HEK293 (cell line): ENCODE measurements at regions not wholly inside any gene's neighbourhood (a gene's known extent, or its start where the extent isn't known, plus 50 kb on each side); places are given as distances from the start of the nearest gene placed in this dataset.
A peak's percentile ranks its signal among the peaks of the same experiment; 100 is the strongest.

Experiments
- CTCF ChIA-PET: fragments of 350-600 bp; formaldehyde crosslinking; extraction: SDS; loops from one replicate; lab custom pipeline; 2021; ENCODE audit warnings: antibody characterized with exemption; lab: Yijun Ruan, JAX
- POLR2A ChIA-PET: fragments of 300-600 bp; formaldehyde crosslinking; extraction: SDS; loops from one replicate; lab custom pipeline; 2020; ENCODE audit warnings: antibody characterized with exemption, inconsistent platforms; lab: Yijun Ruan, JAX
- H3K27ac ChIP-seq: fragments of 200-500 bp; sonication (Bioruptor generic); 2 replicates; pipeline ENCODE4 v1.5.1; 2014; ENCODE audit warnings: low read depth, low read length, control low read depth, inconsistent platforms; ENCODE audit errors: extremely low read depth
- H3K36me3 ChIP-seq, 2 experiments: fragments of 200-500 bp in 1 of 2; sonication (Bioruptor generic) in 1 of 2; 1 replicate in 1 of 2; 2 replicates in 1 of 2; pipeline ENCODE4 v1.5.1; 2014 to 2017; ENCODE audit warnings: inconsistent platforms in 2 of 2, low read length in 2 of 2; ENCODE audit not compliant: control insufficient read depth in 2 of 2, insufficient read depth in 1 of 2
- H3K4me1 ChIP-seq: fragments of 200-500 bp; sonication (Bioruptor generic); 2 replicates; pipeline ENCODE4 v1.5.1; 2014; ENCODE audit warnings: mild to moderate bottlenecking, low read length, inconsistent platforms; ENCODE audit not compliant: control insufficient read depth, insufficient read depth
- H3K4me3 ChIP-seq: 2 replicates; pipeline ENCODE4 v1.5.1; 2011; ENCODE audit warnings: low read depth, mild to moderate bottlenecking, control low read depth, low read length, moderate library complexity
- H3K9me3 ChIP-seq: fragments of 200-500 bp; sonication (Bioruptor generic); 2 replicates; pipeline ENCODE4 v1.5.1; 2014; ENCODE audit warnings: low read depth, low read length, inconsistent platforms; ENCODE audit not compliant: control insufficient read depth, insufficient read depth
- BCL11A ChIP-seq: fragments of 450-650 bp; formaldehyde crosslinking; IDR thresholded peaks from 2 replicates; pipeline ENCODE4 v1.5.1; 2016; ENCODE audit warnings: low read depth, missing biosample characterization, missing genetic modification characterization
- GLI2 ChIP-seq: fragments of 450-650 bp; formaldehyde crosslinking; IDR thresholded peaks from 2 replicates; pipeline ENCODE4; 2017; ENCODE audit warnings: missing biosample characterization, missing genetic modification characterization, low read depth, borderline replicate concordance
- MZF1 ChIP-seq: fragments of 450-650 bp; formaldehyde crosslinking; IDR thresholded peaks from 2 replicates; pipeline ENCODE4 v1.5.1; 2017; ENCODE audit warnings: missing biosample characterization, missing genetic modification characterization, borderline replicate concordance
- PRDM1 ChIP-seq: fragments of 450-650 bp; formaldehyde crosslinking; IDR thresholded peaks from 2 replicates; pipeline ENCODE4; 2016; ENCODE audit warnings: missing biosample characterization, missing genetic modification characterization
- ZBTB17 ChIP-seq: fragments of 450-650 bp; formaldehyde crosslinking; IDR thresholded peaks from 2 replicates; pipeline ENCODE4 v1.5.1; 2016; ENCODE audit warnings: missing biosample characterization, missing genetic modification characterization
- ZBTB7A ChIP-seq: fragments of 450-650 bp; formaldehyde crosslinking; IDR thresholded peaks from 2 replicates; pipeline ENCODE4 v1.5.1; 2016; ENCODE audit warnings: low read depth, missing biosample characterization, missing genetic modification characterization
- ZNF133 ChIP-seq: fragments of 450-650 bp; formaldehyde crosslinking; IDR thresholded peaks from 2 replicates; pipeline ENCODE4 v1.5.1; 2016; ENCODE audit warnings: missing biosample characterization, missing genetic modification characterization
- ZNF174 ChIP-seq: fragments of 450-650 bp; formaldehyde crosslinking; IDR thresholded peaks from 2 replicates; pipeline ENCODE4 v1.5.0; 2017; ENCODE audit warnings: missing biosample characterization, mild to moderate bottlenecking, missing genetic modification characterization
- ZNF274 ChIP-seq, 2 experiments: fragments of 200-500 bp in 1 of 2; fragments of 450-650 bp in 1 of 2; sonication (Bioruptor generic) in 1 of 2; formaldehyde crosslinking in 1 of 2; IDR thresholded peaks; 2 replicates each; pipeline versions ENCODE4 v1.5.1 to v1.6.1; 2014 to 2016; ENCODE audit warnings: borderline replicate concordance in 1 of 2, inconsistent platforms in 1 of 2, low read length in 1 of 2, missing biosample characterization in 1 of 2, missing genetic modification characterization in 1 of 2
- ZNF324 ChIP-seq: fragments of 450-650 bp; formaldehyde crosslinking; IDR thresholded peaks from 2 replicates; pipeline ENCODE4 v1.5.1; 2016; ENCODE audit warnings: missing biosample characterization, missing genetic modification characterization
- ZNF433 ChIP-seq: fragments of 450-650 bp; formaldehyde crosslinking; IDR thresholded peaks from 2 replicates; pipeline ENCODE4 v1.5.1; 2016; ENCODE audit warnings: missing biosample characterization, missing genetic modification characterization, low read depth
- ZNF501 ChIP-seq: fragments of 450-650 bp; formaldehyde crosslinking; IDR thresholded peaks from 2 replicates; pipeline ENCODE4 v1.5.1; 2016; ENCODE audit warnings: missing biosample characterization, missing genetic modification characterization
- ZNF555 ChIP-seq: fragments of 450-650 bp; formaldehyde crosslinking; conservative IDR thresholded peaks from 2 replicates; pipeline ENCODE4 v1.5.1; 2017; ENCODE audit warnings: missing biosample characterization, mild to moderate bottlenecking, missing genetic modification characterization, inconsistent platforms
- ZNF623 ChIP-seq: fragments of 450-650 bp; formaldehyde crosslinking; IDR thresholded peaks from 2 replicates; pipeline ENCODE4 v1.5.1; 2016; ENCODE audit warnings: missing biosample characterization, missing genetic modification characterization
- ZNF639 ChIP-seq: fragments of 450-650 bp; formaldehyde crosslinking; IDR thresholded peaks from 2 replicates; pipeline ENCODE4 v1.5.1; 2016; ENCODE audit warnings: missing biosample characterization, missing genetic modification characterization
- ZNF660 ChIP-seq: fragments of 450-650 bp; IDR thresholded peaks from 2 replicates; pipeline ENCODE4 v1.5.1; 2018; ENCODE audit warnings: missing biosample characterization, mild to moderate bottlenecking, missing genetic modification characterization
- ZNF707 ChIP-seq: fragments of 450-650 bp; formaldehyde crosslinking; IDR thresholded peaks from 2 replicates; pipeline ENCODE4 v1.5.1; 2016; ENCODE audit warnings: missing biosample characterization, missing genetic modification characterization
- TF ChIP-seq, protein P1 (sequence below): fragments of 450-650 bp; formaldehyde crosslinking; IDR thresholded peaks from 2 replicates; pipeline ENCODE4 v1.5.1; 2016; ENCODE audit warnings: missing biosample characterization, missing genetic modification characterization
- TF ChIP-seq, protein P2 (sequence below): fragments of 450-650 bp; formaldehyde crosslinking; IDR thresholded peaks from 2 replicates; pipeline ENCODE4 v1.5.1; 2017; ENCODE audit warnings: missing biosample characterization, missing genetic modification characterization

- Histone ChIP-seq H3K36me3 (no peaks in the 10 kb centered on the region), H3K9me3 (no peaks in the 10 kb centered on the region), H3K4me3 (no peak overlapping the region), H3K27ac (no peak overlapping the region), H3K4me1 (no peaks in the 10 kb centered on the region)
- no peak for TF ChIP-seq ZNF639 (tag by site-specific recombination)
- no peak for TF ChIP-seq BCL11A
- TF ChIP-seq ZNF623 (tag by site-specific recombination): no peak
- CTCF ChIA-PET: interaction anchor here (0.7 kb wide), 1 partner anchor 350 kb away, joined by 3 read pairs; no protein-coding TSS in a partner anchor
- POLR2A ChIA-PET: no interaction called here
Measured at GRCh38 chr3:127106456-127106855, 86.5 kb upstream of the PRR23E start.

- no peaks in the 10 kb centered on the region for H3K36me3 ChIP-seq
- H3K27ac ChIP-seq: no peak overlapping the region
- ChIA-PET CTCF (interaction anchor here (0.7 kb wide), 1 partner anchor 350 kb away, joined by 3 read pairs; no protein-coding TSS in a partner anchor), POLR2A (no interaction called here)
- H3K4me1 ChIP-seq: no peaks in the 10 kb centered on the region
- H3K9me3 ChIP-seq: no peaks in the 10 kb centered on the region
- no peak for TF ChIP-seq ZNF133
- no peak for TF ChIP-seq ZNF433 (tag by site-specific recombination)
- H3K4me3 ChIP-seq: no peak overlapping the region
Measured at GRCh38 chr3:127107002-127107401, 85.9 kb upstream of the PRR23E start.

DNA sequence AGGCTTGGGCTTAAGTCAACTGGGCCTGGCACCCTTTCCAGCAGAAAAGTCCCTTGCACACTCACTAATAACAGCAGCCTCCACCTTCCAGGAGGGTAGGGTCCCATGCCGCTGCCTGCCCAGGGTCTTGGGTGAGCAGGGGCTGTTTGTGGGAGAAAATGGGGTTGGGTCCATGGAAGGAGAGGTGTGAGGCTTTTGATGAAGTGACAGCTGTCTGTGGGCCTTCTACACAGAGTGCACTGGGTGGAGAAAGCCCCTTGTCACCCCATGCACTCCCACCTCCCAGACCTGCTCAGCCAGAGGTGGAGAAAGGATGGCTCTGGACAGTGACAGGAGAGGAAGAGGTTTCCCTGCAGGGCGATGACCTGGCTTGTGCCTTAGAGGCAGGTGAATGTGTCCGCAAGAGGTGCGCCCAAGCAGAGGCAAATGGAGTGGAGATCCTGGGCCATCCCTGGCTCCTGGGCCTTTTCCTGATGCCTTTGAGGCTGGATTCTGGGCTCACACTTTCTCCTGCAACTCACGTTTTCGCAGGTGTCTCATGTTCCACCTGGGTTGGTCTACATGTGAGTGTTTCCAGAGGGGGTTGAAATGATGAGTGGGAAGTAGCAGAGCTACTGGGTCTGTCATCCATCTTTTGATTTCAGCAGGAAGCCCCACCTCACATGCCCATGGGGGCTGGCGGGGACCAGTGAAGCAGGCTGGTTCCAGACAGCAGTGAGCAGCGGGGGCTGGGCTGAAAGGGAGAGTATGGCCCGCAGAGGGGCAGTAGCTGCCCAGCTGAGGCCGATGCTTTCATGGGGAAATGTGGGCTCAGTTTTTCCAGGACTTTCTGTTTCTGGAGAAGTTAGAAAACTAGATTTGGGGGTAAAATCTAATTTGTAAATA, 85.2 kb upstream of the PRR23E start:
- Histone ChIP-seq H3K27ac (no peak overlapping the region), H3K9me3 (no peaks in the 10 kb centered on the region), H3K4me3 (no peak overlapping the region), H3K36me3 (no peaks in the 10 kb centered on the region), H3K4me1 (no peaks in the 10 kb centered on the region)
- ChIA-PET CTCF (no interaction called here), POLR2A (no interaction called here)
- TF ChIP-seq ZBTB7A (tag by site-specific recombination): no peak
- no peak for TF ChIP-seq ZNF174 (tag by site-specific recombination)
- TF ChIP-seq ZNF324: no peak
- no peak for TF ChIP-seq GLI2 (tag by site-specific recombination)
- no peak for TF ChIP-seq PRDM1
- no peak for TF ChIP-seq MZF1 (tag by site-specific recombination)
- no peak for TF ChIP-seq ZNF274 (IDR thresholded peaks at IDR 0.05; ENCODE audit: low read length)
- TF ChIP-seq ZNF274 (tag by site-specific recombination; IDR thresholded peaks at IDR 0.05; ENCODE audit: borderline replicate concordance): no peak
- TF ChIP-seq, protein P1, sequence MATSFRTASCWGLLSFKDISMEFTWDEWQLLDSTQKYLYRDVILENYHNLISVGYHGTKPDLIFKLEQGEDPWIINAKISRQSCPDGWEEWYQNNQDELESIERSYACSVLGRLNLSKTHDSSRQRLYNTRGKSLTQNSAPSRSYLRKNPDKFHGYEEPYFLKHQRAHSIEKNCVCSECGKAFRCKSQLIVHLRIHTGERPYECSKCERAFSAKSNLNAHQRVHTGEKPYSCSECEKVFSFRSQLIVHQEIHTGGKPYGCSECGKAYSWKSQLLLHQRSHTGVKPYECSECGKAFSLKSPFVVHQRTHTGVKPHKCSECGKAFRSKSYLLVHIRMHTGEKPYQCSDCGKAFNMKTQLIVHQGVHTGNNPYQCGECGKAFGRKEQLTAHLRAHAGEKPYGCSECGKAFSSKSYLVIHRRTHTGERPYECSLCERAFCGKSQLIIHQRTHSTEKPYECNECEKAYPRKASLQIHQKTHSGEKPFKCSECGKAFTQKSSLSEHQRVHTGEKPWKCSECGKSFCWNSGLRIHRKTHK: no peak
- no peak for TF ChIP-seq ZNF707 (tag by site-specific recombination)

DNA sequence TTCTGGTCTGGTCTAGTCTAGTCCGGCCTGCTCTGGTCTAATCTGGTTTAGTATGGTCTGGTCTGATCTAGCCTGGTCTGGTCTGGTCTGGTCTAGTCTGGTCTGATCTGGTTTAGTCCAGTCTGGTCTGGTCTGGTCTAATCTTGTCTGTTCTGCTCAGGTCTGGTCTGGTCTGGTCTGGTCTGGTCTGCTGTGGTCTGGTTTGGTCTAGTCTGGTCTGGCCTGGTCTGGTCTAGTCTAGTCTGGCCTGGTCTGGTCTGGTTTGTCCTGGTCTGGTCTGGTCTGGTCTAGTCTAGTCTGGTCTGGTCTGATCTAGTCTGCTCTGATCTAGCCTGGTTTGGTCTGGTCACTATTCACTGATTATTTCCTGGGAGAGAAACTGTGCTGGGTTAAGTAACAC, 84.1 kb upstream of the PRR23E start:
- H3K27ac ChIP-seq: no peak overlapping the region
- TF ChIP-seq ZBTB17 (tag by site-specific recombination) (peak; percentile 97), ZNF660 (tag by site-specific recombination) (no peak), ZNF555 (no peak), ZNF501 (tag by site-specific recombination) (no peak)
- TF ChIP-seq, protein P2, sequence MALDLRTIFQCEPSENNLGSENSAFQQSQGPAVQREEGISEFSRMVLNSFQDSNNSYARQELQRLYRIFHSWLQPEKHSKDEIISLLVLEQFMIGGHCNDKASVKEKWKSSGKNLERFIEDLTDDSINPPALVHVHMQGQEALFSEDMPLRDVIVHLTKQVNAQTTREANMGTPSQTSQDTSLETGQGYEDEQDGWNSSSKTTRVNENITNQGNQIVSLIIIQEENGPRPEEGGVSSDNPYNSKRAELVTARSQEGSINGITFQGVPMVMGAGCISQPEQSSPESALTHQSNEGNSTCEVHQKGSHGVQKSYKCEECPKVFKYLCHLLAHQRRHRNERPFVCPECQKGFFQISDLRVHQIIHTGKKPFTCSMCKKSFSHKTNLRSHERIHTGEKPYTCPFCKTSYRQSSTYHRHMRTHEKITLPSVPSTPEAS (tag by site-specific recombination): no peak
- ChIA-PET POLR2A (no interaction called here), CTCF (no interaction called here)
- H3K9me3 ChIP-seq: no peaks in the 10 kb centered on the region
- H3K36me3 ChIP-seq: no peaks in the 10 kb centered on the region
- H3K4me3 ChIP-seq: no peak overlapping the region
- H3K4me1 ChIP-seq: no peaks in the 10 kb centered on the region
